Common myeloid progenitor, CD34-positive (primary cell): ENCODE measurements at regions not wholly inside any gene's neighbourhood (a gene's known extent, or its start where the extent isn't known, plus 50 kb on each side); places are given as distances from the start of the nearest gene placed in this dataset.

Experiments
- CTCF ChIA-PET: fragments of 350-600 bp; sonication (Branson Sonifier 250); formaldehyde crosslinking; loops from one replicate; lab custom pipeline; 2021; ENCODE audit warnings: antibody characterized with exemption; lab: Charles Lee
- POLR2A ChIA-PET: fragments of 350-600 bp; sonication (Branson Sonifier 250); formaldehyde crosslinking; loops from one replicate; lab custom pipeline; 2021; ENCODE audit warnings: antibody characterized with exemption; lab: Charles Lee
- DNase-seq, 3 donors: peaks; one replicate each; pipeline versions ENCODE4 v3.0.0 to v3.0.0-alpha.2; 2013
- H3K27ac ChIP-seq, 2 experiments: 1 replicate in 1 of 2; 2 replicates in 1 of 2; pipeline ENCODE4 v1.7.0; 2013; ENCODE audit warnings: inconsistent platforms in 2 of 2, low read length in 2 of 2, mild to moderate bottlenecking in 2 of 2, low read depth in 1 of 2, moderate library complexity in 1 of 2; ENCODE audit not compliant: severe bottlenecking in 2 of 2, insufficient read depth in 1 of 2, poor library complexity in 1 of 2
- H3K27me3 ChIP-seq, 5 experiments: replicated peaks in 2 of 5; 1 replicate in 3 of 5; 2 replicates in 2 of 5; pipeline versions ENCODE4 v1.6.1 to v1.7.0; 2013; ENCODE audit warnings: low read length in 4 of 5, mild to moderate bottlenecking in 2 of 5, moderate library complexity in 2 of 5, inconsistent platforms in 1 of 5; ENCODE audit not compliant: insufficient read depth in 5 of 5, control insufficient read depth in 4 of 5
- H3K36me3 ChIP-seq, 4 experiments: 1 replicate in 2 of 4; 2 replicates in 2 of 4; pipeline versions ENCODE4 v1.6.1 to v1.7.0; 2013; ENCODE audit warnings: low read length in 3 of 4, control low read depth in 1 of 4, mild to moderate bottlenecking in 1 of 4; ENCODE audit not compliant: control insufficient read depth in 4 of 4, insufficient read depth in 4 of 4
- H3K4me1 ChIP-seq, 4 experiments: 1 replicate in 3 of 4; 2 replicates in 1 of 4; pipeline versions ENCODE4 v1.6.1 to v1.7.1; 2013; ENCODE audit warnings: low read length in 3 of 4, mild to moderate bottlenecking in 3 of 4, control low read depth in 1 of 4, inconsistent platforms in 1 of 4, moderate library complexity in 1 of 4; ENCODE audit not compliant: control insufficient read depth in 4 of 4, insufficient read depth in 4 of 4; ENCODE audit errors: control extremely low read depth in 1 of 4
- H3K4me3 ChIP-seq, 7 experiments: 1 replicate in 4 of 7; 2 replicates in 3 of 7; pipeline versions ENCODE4 v1.5.1 to v1.7.0; 2013; ENCODE audit warnings: mild to moderate bottlenecking in 7 of 7, low read length in 6 of 7, moderate library complexity in 6 of 7, inconsistent platforms in 2 of 7, low read depth in 2 of 7, control low read depth in 1 of 7; ENCODE audit not compliant: insufficient read depth in 4 of 7, control insufficient read depth in 1 of 7; ENCODE audit errors: extremely low read depth in 1 of 7
- H3K9me3 ChIP-seq, 5 experiments: 1 replicate in 4 of 5; 2 replicates in 1 of 5; pipeline versions ENCODE4 v1.6.1 to v1.7.1; 2013; ENCODE audit warnings: low read length in 4 of 5, mild to moderate bottlenecking in 2 of 5, inconsistent platforms in 1 of 5, low read depth in 1 of 5, moderate library complexity in 1 of 5; ENCODE audit not compliant: control insufficient read depth in 4 of 5, insufficient read depth in 2 of 5; ENCODE audit errors: control extremely low read depth in 1 of 5
- WGBS: methylation state at CpG from one replicate; pipeline ENCODE4 v1.1.5; 2013; ENCODE audit not compliant: insufficient coverage; 5-methylcytosine and 5-hydroxymethylcytosine counted together

- no peak overlapping the region for H3K27ac ChIP-seq
- no peak for DNase-seq
- no peaks in the 10 kb centered on the region for H3K27me3 ChIP-seq
- H3K4me3 ChIP-seq: no peak overlapping the region
- H3K9me3 ChIP-seq: no peaks in the 10 kb centered on the region
- 100% methylated on average over 1 of the region's 1 CpG for WGBS
- H3K4me1 ChIP-seq: no peaks in the 10 kb centered on the region
- H3K36me3 ChIP-seq: no peaks in the 10 kb centered on the region
- ChIA-PET POLR2A (no interaction called here), CTCF (no interaction called here)
These were observed 658.7 kb downstream of the SOX5 start for GRCh38 chr12:23290627-23291330.

GRCh38 chr12:23303220-23303619 lies 646.2 kb downstream of the SOX5 start:
- WGBS: 100% methylated on average over 2 of the region's 3 CpGs
- no peak overlapping the region for H3K27ac ChIP-seq
- no peaks in the 10 kb centered on the region for H3K4me1 ChIP-seq
- CTCF ChIA-PET: no interaction called here
- no peaks in the 10 kb centered on the region for H3K27me3 ChIP-seq
- peaks cover 0 to 1% (median 0%) of the 10 kb centered on the region in 5 experiments for H3K9me3 ChIP-seq
- H3K36me3 ChIP-seq: no peaks in the 10 kb centered on the region
- POLR2A ChIA-PET: no interaction called here
- H3K4me3 ChIP-seq: no peak overlapping the region
- DNase-seq: no peak

- Histone ChIP-seq H3K9me3 (peaks cover 0 to 1% (median 0%) of the 10 kb centered on the region in 5 experiments), H3K27me3 (no peaks in the 10 kb centered on the region), H3K4me3 (no peak overlapping the region), H3K27ac (no peak overlapping the region), H3K4me1 (no peaks in the 10 kb centered on the region), H3K36me3 (no peaks in the 10 kb centered on the region)
- DNase-seq: no peak
- no CpG with 5 or more reads among the region's 1 CpG for WGBS
- POLR2A ChIA-PET: no interaction called here
- CTCF ChIA-PET: no interaction called here
These were observed 645.6 kb downstream of the SOX5 start for GRCh38 chr12:23303821-23304220.

GRCh38 chr12:23333938-23334337 lies 615.5 kb downstream of the SOX5 start:
- no peak overlapping the region for H3K27ac ChIP-seq
- no peak overlapping the region for H3K4me3 ChIP-seq
- WGBS: no CpG with 5 or more reads among the region's 2 CpGs
- no peaks in the 10 kb centered on the region for H3K4me1 ChIP-seq
- H3K27me3 ChIP-seq: no peaks in the 10 kb centered on the region
- no peaks in the 10 kb centered on the region for H3K9me3 ChIP-seq
- H3K36me3 ChIP-seq: no peaks in the 10 kb centered on the region
- POLR2A ChIA-PET: no interaction called here
- CTCF ChIA-PET: no interaction called here
- DNase-seq: no peak

GRCh38 chr12:23335593-23335992 lies 613.9 kb downstream of the SOX5 start:
- Histone ChIP-seq H3K4me1 (no peaks in the 10 kb centered on the region), H3K9me3 (no peaks in the 10 kb centered on the region), H3K27me3 (no peaks in the 10 kb centered on the region), H3K4me3 (no peak overlapping the region), H3K36me3 (no peaks in the 10 kb centered on the region), H3K27ac (no peak overlapping the region)
- DNase-seq: no peak
- POLR2A ChIA-PET: no interaction called here
- CTCF ChIA-PET: no interaction called here
- WGBS: 100% methylated on average over 3 of the region's 3 CpGs

GRCh38 chr12:23337213-23337612 lies 612.3 kb downstream of the SOX5 start:
- Histone ChIP-seq H3K27me3 (no peaks in the 10 kb centered on the region), H3K9me3 (no peaks in the 10 kb centered on the region), H3K4me1 (no peaks in the 10 kb centered on the region), H3K27ac (no peak overlapping the region), H3K4me3 (no peak overlapping the region), H3K36me3 (no peaks in the 10 kb centered on the region)
- WGBS: 93% methylated on average over 3 of the region's 3 CpGs
- ChIA-PET CTCF (no interaction called here), POLR2A (interaction anchor here (0.6 kb wide), 1 partner anchor 444 kb away, joined by 4 read pairs; no protein-coding TSS in a partner anchor)
- DNase-seq: no peak

GRCh38 chr12:23340351-23340750 lies 609.1 kb downstream of the SOX5 start:
- Histone ChIP-seq H3K36me3 (no peaks in the 10 kb centered on the region), H3K27me3 (no peaks in the 10 kb centered on the region), H3K9me3 (no peaks in the 10 kb centered on the region), H3K27ac (no peak overlapping the region), H3K4me1 (no peaks in the 10 kb centered on the region), H3K4me3 (no peak overlapping the region)
- POLR2A ChIA-PET: no interaction called here
- 83% methylated on average over 1 of the region's 1 CpG for WGBS
- CTCF ChIA-PET: no interaction called here
- no peak for DNase-seq
